ENCODE measurements at regions not wholly inside any gene's neighbourhood (a gene's known extent, or its start where the extent isn't known, plus 50 kb on each side); places are given as distances from the start of the nearest gene placed in this dataset.

- no peak overlapping the region for H3K4me3 ChIP-seq
- DNase-seq: no peak
- H3K27ac ChIP-seq: no peak overlapping the region
- no peak for TF ChIP-seq CTCF (IDR thresholded peaks at IDR 0.05)
- no peaks in the 10 kb centered on the region for H3K36me3 ChIP-seq
- H3K27me3 ChIP-seq: no peaks in the 10 kb centered on the region
- intact Hi-C loops (cut with DNase I; ENCODE audit: low total_unique reads): no loop called here
- no peaks in the 10 kb centered on the region for H3K9me3 ChIP-seq
- H3K4me1 ChIP-seq: no peaks in the 10 kb centered on the region
Measured at GRCh38 chr3:178126686-178127085, 409.6 kb upstream of the KCNMB2 start.

- H3K36me3 ChIP-seq: no peaks in the 10 kb centered on the region
- intact Hi-C loops (cut with DNase I; ENCODE audit: low total_unique reads): no loop called here
- H3K4me3 ChIP-seq: no peak overlapping the region
- no peaks in the 10 kb centered on the region for H3K9me3 ChIP-seq
- DNase-seq: no peak
- TF ChIP-seq CTCF (IDR thresholded peaks at IDR 0.05): no peak
- H3K27me3 ChIP-seq: no peaks in the 10 kb centered on the region
- H3K27ac ChIP-seq: no peak overlapping the region
- H3K4me1 ChIP-seq: no peaks in the 10 kb centered on the region
Measured at GRCh38 chr3:178127221-178127620, 409.0 kb upstream of the KCNMB2 start.

GRCh38 chr3:178129109-178129508, 407.1 kb upstream of the KCNMB2 start:
- no peak for TF ChIP-seq CTCF (IDR thresholded peaks at IDR 0.05)
- no peak for DNase-seq
- Histone ChIP-seq H3K4me3 (no peak overlapping the region), H3K4me1 (no peaks in the 10 kb centered on the region), H3K9me3 (no peaks in the 10 kb centered on the region), H3K36me3 (no peaks in the 10 kb centered on the region), H3K27ac (no peak overlapping the region), H3K27me3 (no peaks in the 10 kb centered on the region)
- intact Hi-C loops (cut with DNase I; ENCODE audit: low total_unique reads): no loop called here

- Histone ChIP-seq H3K4me1 (no peaks in the 10 kb centered on the region), H3K4me3 (no peak overlapping the region), H3K36me3 (no peaks in the 10 kb centered on the region), H3K9me3 (no peaks in the 10 kb centered on the region), H3K27me3 (no peaks in the 10 kb centered on the region), H3K27ac (no peak overlapping the region)
- intact Hi-C loops (cut with DNase I; ENCODE audit: low total_unique reads): no loop called here
- no peak for TF ChIP-seq CTCF (IDR thresholded peaks at IDR 0.05)
- no peak for DNase-seq
Measured at GRCh38 chr3:178131801-178132200, 404.4 kb upstream of the KCNMB2 start.

- no peaks in the 10 kb centered on the region for H3K4me1 ChIP-seq
- no peak overlapping the region for H3K27ac ChIP-seq
- no peak for DNase-seq
- H3K27me3 ChIP-seq: no peaks in the 10 kb centered on the region
- H3K36me3 ChIP-seq: no peaks in the 10 kb centered on the region
- H3K9me3 ChIP-seq: no peaks in the 10 kb centered on the region
- no peak overlapping the region for H3K4me3 ChIP-seq
- no peak for TF ChIP-seq CTCF (IDR thresholded peaks at IDR 0.05)
- intact Hi-C loops (cut with DNase I; ENCODE audit: low total_unique reads): no loop called here
Measured at GRCh38 chr3:178137206-178137605, 399.0 kb upstream of the KCNMB2 start.

- Histone ChIP-seq H3K27me3 (no peaks in the 10 kb centered on the region), H3K9me3 (no peaks in the 10 kb centered on the region), H3K27ac (no peak overlapping the region), H3K4me3 (no peak overlapping the region), H3K36me3 (no peaks in the 10 kb centered on the region), H3K4me1 (no peaks in the 10 kb centered on the region)
- no peak for DNase-seq
- intact Hi-C loops (cut with DNase I; ENCODE audit: low total_unique reads): no loop called here
- no peak for TF ChIP-seq CTCF (IDR thresholded peaks at IDR 0.05)
Measured at GRCh38 chr3:178137831-178138230, 398.4 kb upstream of the KCNMB2 start.
